RKO (cell line): ENCODE measurements at regions not wholly inside any gene's neighbourhood (a gene's known extent, or its start where the extent isn't known, plus 50 kb on each side); places are given as distances from the start of the nearest gene placed in this dataset.
"Not testable (repeated sequence)": the region's sequence is repeated elsewhere in the genome, so short reads cannot be mapped to it uniquely, and the experiment has no call there.

ENCODE experiments used
- DNase-seq: peaks from one replicate; pipeline ENCODE4 v3.0.0-alpha.2; 2016; ENCODE audit warnings: low spot score

DNA sequence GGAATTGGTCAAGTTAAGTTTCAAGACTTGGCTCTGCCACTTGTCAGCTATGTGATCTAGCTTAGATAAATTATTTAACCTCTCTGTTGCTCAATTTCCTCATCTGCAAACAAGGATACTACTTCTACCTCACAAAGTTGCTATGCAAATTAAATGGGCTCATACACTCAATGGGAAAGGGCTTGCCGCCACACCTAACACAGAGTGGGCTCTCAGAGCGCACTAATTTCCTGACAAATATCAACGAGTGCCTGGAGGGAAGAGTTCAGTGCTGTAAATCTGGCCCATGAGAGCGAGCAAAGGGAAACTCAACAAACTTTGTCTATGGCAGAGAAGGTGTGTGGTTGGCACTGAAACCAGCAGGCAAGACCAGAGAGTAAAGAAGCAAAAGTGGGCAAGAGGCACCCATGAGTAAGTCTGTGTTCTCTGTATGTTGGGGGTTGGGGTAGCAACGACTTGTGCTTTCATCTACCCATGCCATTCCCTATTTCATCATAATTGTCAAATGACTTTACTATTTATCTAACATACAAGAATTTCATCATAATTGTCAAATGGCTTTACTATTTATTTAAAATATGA lies 60.7 kb upstream of the PHF21A start:
- DNase-seq: no peak

DNA sequence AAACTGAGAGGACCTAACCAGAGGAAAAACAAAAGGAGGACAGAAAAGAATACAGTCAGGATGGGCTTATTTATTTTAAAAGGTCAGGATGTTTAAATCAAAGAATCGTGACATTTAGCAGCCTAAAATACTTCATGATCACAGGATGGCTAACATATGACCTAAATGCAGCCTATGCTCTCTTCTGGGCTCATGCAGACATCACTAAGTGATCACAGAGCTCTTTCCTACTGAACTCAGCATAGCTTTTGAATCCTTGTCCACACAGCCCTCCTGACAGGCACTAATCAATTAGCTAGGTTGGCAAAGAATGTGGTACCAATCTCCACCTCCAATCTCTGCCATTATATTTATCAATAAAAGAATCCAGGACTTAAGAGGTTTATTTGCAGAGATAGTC lies 60.1 kb upstream of the PHF21A start:
- no peak for DNase-seq

GRCh38 chr11:46180736-46181135 lies 59.5 kb upstream of the PHF21A start:
- DNase-seq: no peak

- no peak for DNase-seq
Observed at GRCh38 chr11:46178513-46178912, 57.3 kb upstream of the PHF21A start.

DNA sequence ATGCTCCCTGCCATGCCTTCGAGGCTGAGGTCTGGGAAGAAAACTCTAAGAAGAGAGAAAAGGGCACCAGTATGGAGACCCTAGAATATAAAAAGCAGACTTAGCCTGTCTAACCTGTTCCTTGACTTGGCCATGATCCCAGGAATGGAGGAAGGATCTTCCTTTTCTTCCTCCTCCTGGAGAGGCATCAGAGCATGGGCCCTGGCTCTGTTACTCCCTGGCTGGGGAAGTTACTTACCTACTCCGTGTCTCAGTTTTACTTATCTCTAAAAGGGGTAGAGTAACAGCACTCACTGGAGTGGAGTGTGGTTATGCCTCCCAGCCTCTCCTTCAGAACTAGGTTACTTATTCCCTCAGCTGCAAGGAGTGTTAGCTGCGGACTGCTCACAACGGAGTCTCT lies 55.2 kb upstream of the PHF21A start:
- DNase-seq: no peak

- no peak for DNase-seq
Observed at GRCh38 chr11:46175401-46176002, 54.2 kb upstream of the PHF21A start.

GRCh38 chr11:46171693-46172092 lies 50.4 kb upstream of the PHF21A start:
- DNase-seq: not testable (repeated sequence)
